H9 (cell line): ENCODE measurements at regions not wholly inside any gene's neighbourhood (a gene's known extent, or its start where the extent isn't known, plus 50 kb on each side); places are given as distances from the start of the nearest gene placed in this dataset.
A peak's percentile ranks its signal among the peaks of the same experiment; 100 is the strongest.

Experiments
- DNase-seq: peaks from one replicate; pipeline ENCODE4 v3.0.0-alpha.2; 2017
- H2AFZ ChIP-seq: one replicate; pipeline ENCODE4 v1.6.1; 2013; ENCODE audit warnings: mild to moderate bottlenecking, low read length, control low read depth, moderate library complexity
- H2AK5ac ChIP-seq: 2 replicates; pipeline ENCODE4 v1.6.1; 2013; ENCODE audit warnings: low read length, control low read depth, mixed read lengths; ENCODE audit not compliant: insufficient read length
- H2BK120ac ChIP-seq: one replicate; pipeline ENCODE4 v1.6.1; 2013; ENCODE audit warnings: low read depth, mild to moderate bottlenecking, low read length, control low read depth, inconsistent platforms; ENCODE audit not compliant: poor library complexity, severe bottlenecking
- H2BK12ac ChIP-seq: 2 replicates; pipeline ENCODE4 v1.6.1; 2013; ENCODE audit warnings: low read length, control low read depth, mixed read lengths, low read depth; ENCODE audit not compliant: insufficient read length
- H2BK15ac ChIP-seq: 2 replicates; pipeline ENCODE4 v1.6.1; 2013; ENCODE audit warnings: low read depth, low read length, control low read depth
- H2BK20ac ChIP-seq: one replicate; pipeline ENCODE4 v1.6.1; 2013; ENCODE audit warnings: low read depth, mild to moderate bottlenecking, low read length, control low read depth, inconsistent platforms; ENCODE audit not compliant: poor library complexity, severe bottlenecking
- H2BK5ac ChIP-seq: 2 replicates; pipeline ENCODE4 v1.6.1; 2013; ENCODE audit warnings: low read length, control low read depth, mixed read lengths; ENCODE audit not compliant: insufficient read length
- H3K14ac ChIP-seq: 2 replicates; pipeline ENCODE4 v1.6.1; 2013; ENCODE audit warnings: low read length, control low read depth; ENCODE audit not compliant: insufficient read depth
- H3K18ac ChIP-seq: 2 replicates; pipeline ENCODE4 v1.6.1; 2013; ENCODE audit warnings: low read depth, mild to moderate bottlenecking, mixed read lengths, low read length, control low read depth; ENCODE audit not compliant: insufficient read length
- H3K23ac ChIP-seq: 2 replicates; pipeline ENCODE4 v1.6.1; 2013; ENCODE audit warnings: low read length, control low read depth, mixed read lengths, low read depth; ENCODE audit not compliant: insufficient read length
- H3K23me2 ChIP-seq: 2 replicates; pipeline ENCODE4 v1.6.1; 2013; ENCODE audit warnings: low read depth, mild to moderate bottlenecking, mixed read lengths, low read length, control low read depth; ENCODE audit not compliant: insufficient read length, poor library complexity, severe bottlenecking
- H3K27ac ChIP-seq: 2 replicates; pipeline ENCODE4 v1.5.1; 2013; ENCODE audit warnings: low read length, control low read depth, mixed read lengths, low read depth; ENCODE audit not compliant: insufficient read length
- H3K27me3 ChIP-seq: 2 replicates; pipeline ENCODE4 v1.6.1; 2013; ENCODE audit warnings: low read length, control low read depth, inconsistent platforms; ENCODE audit not compliant: insufficient read depth
- H3K4ac ChIP-seq: 2 replicates; pipeline ENCODE4 v1.6.1; 2013; ENCODE audit warnings: low read depth, mild to moderate bottlenecking, control low read depth, inconsistent platforms, low read length, moderate library complexity
- H3K4me1 ChIP-seq: 2 replicates; pipeline ENCODE4 v1.6.1; 2013; ENCODE audit warnings: low read length, control low read depth, inconsistent platforms; ENCODE audit not compliant: insufficient read depth
- H3K4me2 ChIP-seq: 2 replicates; pipeline ENCODE4 v1.6.1; 2013; ENCODE audit warnings: low read length, control low read depth, mixed read lengths; ENCODE audit not compliant: insufficient read length, insufficient read depth
- H3K56ac ChIP-seq: 2 replicates; pipeline ENCODE4 v1.6.1; 2013; ENCODE audit warnings: low read depth, mild to moderate bottlenecking, mixed read lengths, low read length, control low read depth; ENCODE audit not compliant: insufficient read length
- H3K79me1 ChIP-seq: 2 replicates; pipeline ENCODE4 v1.6.1; 2013; ENCODE audit warnings: low read depth, mild to moderate bottlenecking, moderate library complexity, low read length, control low read depth, inconsistent platforms; ENCODE audit not compliant: insufficient read depth, poor library complexity, severe bottlenecking
- H3K79me2 ChIP-seq: 2 replicates; pipeline ENCODE4 v1.6.1; 2013; ENCODE audit warnings: low read length, control low read depth, inconsistent platforms; ENCODE audit not compliant: insufficient read depth
- H3K9ac ChIP-seq: 2 replicates; pipeline ENCODE4 v1.6.1; 2013; ENCODE audit warnings: low read length, control low read depth, mixed read lengths; ENCODE audit not compliant: insufficient read length; ENCODE audit errors: extremely low read depth
- H3K9me3 ChIP-seq: one replicate; pipeline ENCODE4 v1.6.1; 2013; ENCODE audit warnings: low read depth, low read length, inconsistent platforms; ENCODE audit not compliant: control insufficient read depth
- H3T11ph ChIP-seq: one replicate; pipeline ENCODE4 v1.6.1; 2013; ENCODE audit warnings: mild to moderate bottlenecking, low read length, control low read depth, inconsistent platforms
- H4K20me1 ChIP-seq: one replicate; pipeline ENCODE4 v1.6.1; 2013; ENCODE audit not compliant: control insufficient read depth, insufficient read length, insufficient read depth
- H4K5ac ChIP-seq: 2 replicates; pipeline ENCODE4 v1.6.1; 2013; ENCODE audit warnings: low read depth, mild to moderate bottlenecking, mixed read lengths, low read length, control low read depth; ENCODE audit not compliant: insufficient read length
- H4K8ac ChIP-seq: replicated peaks from 2 replicates; pipeline ENCODE4 v1.6.1; 2013; ENCODE audit warnings: low read length, control low read depth, mixed read lengths, low read depth; ENCODE audit not compliant: insufficient read length
- H4K91ac ChIP-seq: 2 replicates; pipeline ENCODE4 v1.6.1; 2013; ENCODE audit warnings: low read depth, mild to moderate bottlenecking, moderate library complexity, mixed read lengths, low read length, control low read depth; ENCODE audit not compliant: insufficient read length
- H3K27ac Mint-ChIP-seq, 3 experiments: 2 replicates in 2 of 3; 3 replicates in 1 of 3; pipeline ENCODE4 v1.8.0; 2020 to 2021; ENCODE audit warnings: mixed read lengths in 3 of 3, mild to moderate bottlenecking in 1 of 3, moderate library complexity in 1 of 3
- H3K27me3 Mint-ChIP-seq: 2 replicates; pipeline ENCODE4 v1.8.0; 2021; ENCODE audit warnings: low read depth, mild to moderate bottlenecking, moderate library complexity, mixed read lengths
- H3K36me3 Mint-ChIP-seq, 3 experiments: 2 replicates in 2 of 3; 3 replicates in 1 of 3; pipeline ENCODE4 v1.8.0; 2020 to 2021; ENCODE audit warnings: low read depth in 3 of 3, mixed read lengths in 3 of 3; ENCODE audit not compliant: insufficient read depth in 1 of 3
- H3K4me1 Mint-ChIP-seq, 2 experiments: 2 replicates each; pipeline ENCODE4 v1.8.0; 2020; ENCODE audit warnings: mixed read lengths in 2 of 2
- H3K4me3 Mint-ChIP-seq, 2 experiments: 2 replicates in 1 of 2; 3 replicates in 1 of 2; pipeline ENCODE4 v1.8.0; 2020 to 2021; ENCODE audit warnings: mild to moderate bottlenecking in 2 of 2, mixed read lengths in 2 of 2, moderate library complexity in 1 of 2
- H3K9me3 Mint-ChIP-seq, 2 experiments: 2 replicates in 1 of 2; 3 replicates in 1 of 2; pipeline ENCODE4 v1.8.0; 2020; ENCODE audit warnings: mild to moderate bottlenecking in 2 of 2, mixed read lengths in 2 of 2, moderate library complexity in 1 of 2
- WGBS: extraction: QIAGEN DNeasy Blood & Tissue Kit; methylation state at CpG from one replicate; pipeline ENCODE4 v1.1.7; 2013; ENCODE audit warnings: missing lambda C conversion rate, low lambda C conversion rate, mixed read lengths; ENCODE audit not compliant: insufficient read length; ENCODE audit errors: extremely low coverage; 5-methylcytosine and 5-hydroxymethylcytosine counted together
- TF ChIP-seq, protein P1 (sequence below): fragments of 200-600 bp; sonication (generic); conservative IDR thresholded peaks from 3 replicates; pipeline ENCODE4 v1.8.0; 2021; ENCODE audit warnings: antibody characterized with exemption, mild to moderate bottlenecking

DNA sequence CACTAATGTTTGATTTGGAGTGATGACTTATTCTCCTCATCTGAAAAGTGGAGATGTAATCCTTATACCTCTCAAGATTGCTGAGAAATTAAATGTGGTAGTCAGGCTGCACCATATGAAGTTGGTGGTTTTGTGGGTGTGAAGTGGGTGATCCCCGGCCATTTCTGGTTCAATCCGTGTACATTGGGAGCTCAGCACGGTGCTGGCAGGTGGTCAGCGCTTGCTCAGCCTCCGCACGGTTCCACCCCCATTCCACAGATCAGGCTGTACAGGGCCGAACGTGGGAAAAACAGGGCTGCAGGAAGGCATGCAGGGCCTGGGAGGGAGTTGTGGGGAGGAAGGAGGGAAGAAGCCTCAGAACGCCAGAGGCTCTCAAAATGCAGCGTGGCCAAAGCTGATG, 198.3 kb downstream of the INO80D start:
- Histone ChIP-seq H3K23ac (no peak overlapping the region), H2AK5ac (no peak overlapping the region), H3K23me2 (no peaks in the 10 kb centered on the region), H3K18ac (no peak overlapping the region), H2BK120ac (no peak overlapping the region), H3K4ac (no peak overlapping the region), H2AFZ (no peak overlapping the region), H4K91ac (no peak overlapping the region), H3K79me1 (no peaks in the 10 kb centered on the region), H4K8ac (no peak overlapping the region), H3K9me3 (no peaks in the 10 kb centered on the region), H2BK20ac (no peak overlapping the region), H2BK15ac (no peak overlapping the region), H3K4me1 (no peaks in the 10 kb centered on the region; the same call in 1 of the 2 replicates), H3K79me2 (no peaks in the 10 kb centered on the region), H3K14ac (no peak overlapping the region), H4K20me1 (no peaks in the 10 kb centered on the region), H2BK12ac (no peak overlapping the region), H3K56ac (no peak overlapping the region), H4K5ac (no peak overlapping the region), H3K4me2 (no peak overlapping the region), H3K27ac (no peak overlapping the region), H3T11ph (no peak overlapping the region), H3K27me3 (no peaks in the 10 kb centered on the region), H3K9ac (no peak overlapping the region), H2BK5ac (no peak overlapping the region)
- no CpG with 5 or more reads among the region's 10 CpGs for WGBS
- Mint-ChIP-seq H3K27ac (0 out of 7 replicates have a peak overlapping the region, but pooled peaks of 1 of the 3 experiments have one; percentile 12), H3K4me1 (peaks cover 14 to 17% of the 10 kb centered on the region in 2 experiments), H3K9me3 (peaks cover 0 to 3% of the 10 kb centered on the region in 2 experiments; a peak in 1 of 5 replicates), H3K4me3 (no peak overlapping the region), H3K27me3 (no peaks in the 10 kb centered on the region), H3K36me3 (no peaks in the 10 kb centered on the region)
- no peak for DNase-seq
- TF ChIP-seq, protein P1, sequence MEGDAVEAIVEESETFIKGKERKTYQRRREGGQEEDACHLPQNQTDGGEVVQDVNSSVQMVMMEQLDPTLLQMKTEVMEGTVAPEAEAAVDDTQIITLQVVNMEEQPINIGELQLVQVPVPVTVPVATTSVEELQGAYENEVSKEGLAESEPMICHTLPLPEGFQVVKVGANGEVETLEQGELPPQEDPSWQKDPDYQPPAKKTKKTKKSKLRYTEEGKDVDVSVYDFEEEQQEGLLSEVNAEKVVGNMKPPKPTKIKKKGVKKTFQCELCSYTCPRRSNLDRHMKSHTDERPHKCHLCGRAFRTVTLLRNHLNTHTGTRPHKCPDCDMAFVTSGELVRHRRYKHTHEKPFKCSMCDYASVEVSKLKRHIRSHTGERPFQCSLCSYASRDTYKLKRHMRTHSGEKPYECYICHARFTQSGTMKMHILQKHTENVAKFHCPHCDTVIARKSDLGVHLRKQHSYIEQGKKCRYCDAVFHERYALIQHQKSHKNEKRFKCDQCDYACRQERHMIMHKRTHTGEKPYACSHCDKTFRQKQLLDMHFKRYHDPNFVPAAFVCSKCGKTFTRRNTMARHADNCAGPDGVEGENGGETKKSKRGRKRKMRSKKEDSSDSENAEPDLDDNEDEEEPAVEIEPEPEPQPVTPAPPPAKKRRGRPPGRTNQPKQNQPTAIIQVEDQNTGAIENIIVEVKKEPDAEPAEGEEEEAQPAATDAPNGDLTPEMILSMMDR, result no peak
